22Rv1 (cell line): ENCODE measurements at regions not wholly inside any gene's neighbourhood (a gene's known extent, or its start where the extent isn't known, plus 50 kb on each side); places are given as distances from the start of the nearest gene placed in this dataset.

Source experiments
- H3K27ac ChIP-seq: fragments of 450-650 bp; 2 replicates; pipeline ENCODE4 v1.5.1; 2017
- CTCF ChIP-seq: fragments of 450-650 bp; IDR thresholded peaks from 2 replicates; pipeline ENCODE4 v1.5.1; 2017; ENCODE audit warnings: mild to moderate bottlenecking
- ZFX ChIP-seq: fragments of 450-650 bp; IDR thresholded peaks from 2 replicates; pipeline ENCODE4 v1.6.1; 2017; ENCODE audit warnings: antibody characterized with exemption, borderline replicate concordance

DNA sequence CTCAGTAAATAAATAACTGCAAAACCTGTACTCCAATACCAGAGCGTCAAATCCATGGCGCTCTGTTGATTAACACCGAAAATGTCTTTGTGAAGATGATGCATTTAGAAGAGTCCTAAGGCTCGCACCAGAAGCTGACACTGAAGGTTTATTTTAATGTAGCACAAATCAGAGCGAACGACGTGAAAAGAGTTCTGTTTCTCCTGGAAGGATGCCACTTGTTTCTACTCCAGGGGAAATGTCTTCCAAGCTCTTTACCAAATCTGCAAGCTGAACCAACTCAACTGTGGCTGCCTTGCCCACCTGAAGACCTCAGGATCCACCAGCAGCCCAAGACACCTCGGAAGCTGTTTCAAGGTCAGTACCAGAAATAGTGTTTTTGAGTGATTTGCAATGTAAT, 194.4 kb upstream of the MAF start:
- TF ChIP-seq CTCF (no peak), ZFX (no peak)
- H3K27ac ChIP-seq = no peak overlapping the region

- H3K27ac ChIP-seq = no peak overlapping the region
- no peak for TF ChIP-seq CTCF
- no peak for TF ChIP-seq ZFX
Observed at GRCh38 chr16:79792664-79793351, 192.3 kb upstream of the MAF start.

GRCh38 chr16:79792076-79792475, 191.5 kb upstream of the MAF start:
- TF ChIP-seq ZFX (no peak), CTCF (no peak)
- H3K27ac ChIP-seq = no peak overlapping the region

DNA sequence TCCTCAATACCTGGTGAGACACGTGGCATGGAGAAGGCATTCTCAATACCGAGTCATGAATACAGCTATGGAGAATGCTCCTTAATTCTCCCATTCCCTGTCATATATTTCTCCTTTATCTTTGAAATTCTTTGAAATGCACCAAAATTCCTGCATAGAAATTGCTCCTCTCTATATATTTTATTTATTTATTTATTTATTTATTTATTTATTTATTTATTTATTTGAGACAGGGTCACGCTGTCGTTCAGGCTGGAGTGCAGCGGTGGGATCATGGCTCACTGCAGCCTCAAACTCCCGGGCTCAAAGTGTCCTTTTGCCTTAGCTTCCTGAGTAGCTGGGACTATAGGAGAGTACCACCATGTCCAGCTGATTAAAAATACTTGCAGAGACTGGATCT, 190.3 kb upstream of the MAF start:
- no peak overlapping the region for H3K27ac ChIP-seq
- no peak for TF ChIP-seq CTCF
- no peak for TF ChIP-seq ZFX

DNA sequence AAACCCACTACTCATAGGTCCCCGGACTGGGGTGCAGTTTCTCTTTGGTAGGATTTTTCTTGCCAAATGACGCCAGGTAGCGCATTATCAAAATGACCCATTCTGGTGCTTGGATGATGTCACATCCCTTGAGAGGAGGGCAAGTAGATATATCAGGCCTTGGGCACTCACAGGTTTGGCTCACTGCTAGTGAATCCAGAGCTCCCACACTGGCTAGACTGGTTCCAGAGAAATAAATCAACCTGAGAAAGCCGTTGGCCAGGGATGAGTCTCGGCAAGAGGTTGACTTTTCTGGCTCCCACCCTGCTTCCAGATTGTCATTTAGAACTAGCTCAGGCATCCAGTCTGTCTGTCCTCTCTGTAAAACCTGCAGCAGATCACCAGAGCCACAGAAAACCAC, 188.4 kb upstream of the MAF start:
- TF ChIP-seq ZFX (no peak), CTCF (no peak)
- H3K27ac ChIP-seq = no peak overlapping the region

- TF ChIP-seq ZFX (no peak), CTCF (no peak)
- H3K27ac ChIP-seq = no peak overlapping the region
Observed at GRCh38 chr16:79786389-79786788, 185.9 kb upstream of the MAF start.

- H3K27ac ChIP-seq = no peak overlapping the region
- no peak for TF ChIP-seq ZFX
- no peak for TF ChIP-seq CTCF
Observed at GRCh38 chr16:79784007-79784406, 183.5 kb upstream of the MAF start.
